Activated CD8-positive, alpha-beta T cell treated with anti-CD3 and anti-CD28 coated beads for 36 hours (primary cell): ENCODE measurements at regions not wholly inside any gene's neighbourhood (a gene's known extent, or its start where the extent isn't known, plus 50 kb on each side); places are given as distances from the start of the nearest gene placed in this dataset.

ENCODE experiments used
- ATAC-seq: fragments of 200-7000 bp; cut with Tn5 transposase; one replicate; pipeline ENCODE4 v1.10.0; 2021; ENCODE audit warnings: mild to moderate bottlenecking, moderate library complexity
- CTCF ChIA-PET: fragments of 350-600 bp; sonication (Branson Sonifier 250); formaldehyde crosslinking; loops from one replicate; lab custom pipeline; 2021; ENCODE audit warnings: antibody characterized with exemption; lab: Charles Lee
- POLR2A ChIA-PET: fragments of 350-600 bp; sonication (Branson Sonifier 250); formaldehyde crosslinking; loops from one replicate; lab custom pipeline; 2021; ENCODE audit warnings: antibody characterized with exemption; lab: Charles Lee
- DNase-seq: peaks from one replicate; pipeline ENCODE4 v3.0.0-alpha.2; 2020
- H3K27ac Mint-ChIP-seq: one replicate; pipeline ENCODE4 v1.8.0; 2021; ENCODE audit warnings: mild to moderate bottlenecking, mixed read lengths
- H3K27me3 Mint-ChIP-seq: one replicate; pipeline ENCODE4 v1.8.0; 2021; ENCODE audit warnings: mixed read lengths
- H3K36me3 Mint-ChIP-seq: one replicate; pipeline ENCODE4 v1.8.0; 2021; ENCODE audit warnings: low read depth, mixed read lengths
- H3K4me1 Mint-ChIP-seq: one replicate; pipeline ENCODE4 v1.8.0; 2021; ENCODE audit warnings: low read depth, mixed read lengths
- H3K4me3 Mint-ChIP-seq: one replicate; pipeline ENCODE4 v1.8.0; 2021; ENCODE audit warnings: mild to moderate bottlenecking, moderate library complexity, mixed read lengths
- H3K9me3 Mint-ChIP-seq: one replicate; pipeline ENCODE4 v1.8.0; 2021; ENCODE audit warnings: mixed read lengths
- CTCF ChIP-seq: fragments of 200-600 bp; IDR thresholded peaks from one replicate; pipeline ENCODE4 v1.8.0; 2022; ENCODE audit warnings: antibody characterized with exemption, mild to moderate bottlenecking
- intact Hi-C: fragments of 100-400 bp; cut with micrococcal nuclease; formaldehyde crosslinking; loops from one replicate; pipeline ENCODE4 v1.10.0; 2022

- Mint-ChIP-seq H3K27me3 (no peaks in the 10 kb centered on the region), H3K27ac (no peak overlapping the region), H3K4me3 (no peak overlapping the region), H3K9me3 (peaks cover 2% of the 10 kb centered on the region), H3K4me1 (no peaks in the 10 kb centered on the region), H3K36me3 (no peaks in the 10 kb centered on the region)
- CTCF ChIA-PET = no interaction called here
- DNase-seq (no peak), ATAC-seq (no peak)
- POLR2A ChIA-PET = no interaction called here
- no peak for TF ChIP-seq CTCF
- intact Hi-C loops = no loop called here
These were observed 376.1 kb downstream of the BRINP1 start for GRCh38 chr9:118992813-118993794.

- TF ChIP-seq CTCF = no peak
- Mint-ChIP-seq H3K27ac (no peak overlapping the region), H3K27me3 (no peaks in the 10 kb centered on the region), H3K36me3 (no peaks in the 10 kb centered on the region), H3K4me1 (no peaks in the 10 kb centered on the region), H3K4me3 (no peak overlapping the region), H3K9me3 (peaks cover 2% of the 10 kb centered on the region)
- ATAC-seq (no peak), DNase-seq (no peak)
- CTCF ChIA-PET = no interaction called here
- intact Hi-C loops = no loop called here
- POLR2A ChIA-PET = no interaction called here
These were observed 375.3 kb downstream of the BRINP1 start for GRCh38 chr9:118993965-118994364.

GRCh38 chr9:119002491-119002890 is 366.7 kb downstream of the BRINP1 start:
- peaks cover 2% of the 10 kb centered on the region for H3K9me3 Mint-ChIP-seq
- POLR2A ChIA-PET = no interaction called here
- ATAC-seq (no peak), DNase-seq (no peak)
- intact Hi-C loops = no loop called here
- H3K36me3 Mint-ChIP-seq = no peaks in the 10 kb centered on the region
- CTCF ChIA-PET = no interaction called here
- H3K27me3 Mint-ChIP-seq = no peaks in the 10 kb centered on the region
- no peaks in the 10 kb centered on the region for H3K4me1 Mint-ChIP-seq
- no peak for TF ChIP-seq CTCF
- H3K4me3 Mint-ChIP-seq = no peak overlapping the region
- no peak overlapping the region for H3K27ac Mint-ChIP-seq

GRCh38 chr9:119003201-119003611 is 366.0 kb downstream of the BRINP1 start:
- ATAC-seq = no peak
- Mint-ChIP-seq H3K4me1 (no peaks in the 10 kb centered on the region), H3K36me3 (no peaks in the 10 kb centered on the region), H3K9me3 (peaks cover 3% of the 10 kb centered on the region), H3K27ac (no peak overlapping the region), H3K27me3 (no peaks in the 10 kb centered on the region), H3K4me3 (no peak overlapping the region)
- CTCF ChIA-PET = no interaction called here
- POLR2A ChIA-PET = no interaction called here
- TF ChIP-seq CTCF = no peak
- intact Hi-C loops = no loop called here
- no peak for DNase-seq

GRCh38 chr9:119003882-119004617 is 365.2 kb downstream of the BRINP1 start:
- Mint-ChIP-seq H3K36me3 (no peaks in the 10 kb centered on the region), H3K27ac (no peak overlapping the region), H3K27me3 (no peaks in the 10 kb centered on the region), H3K9me3 (peaks cover 3% of the 10 kb centered on the region), H3K4me3 (no peak overlapping the region), H3K4me1 (no peaks in the 10 kb centered on the region)
- no peak for TF ChIP-seq CTCF
- intact Hi-C loops = no loop called here
- DNase-seq = no peak
- ATAC-seq = no peak
- ChIA-PET CTCF (no interaction called here), POLR2A (no interaction called here)
